ENCODE measurements at regions not wholly inside any gene's neighbourhood (a gene's known extent, or its start where the extent isn't known, plus 50 kb on each side); places are given as distances from the start of the nearest gene placed in this dataset.
A peak's percentile ranks its signal among the peaks of the same experiment; 100 is the strongest.

GRCh38 chr1:229751610-229752009 is 125.6 kb downstream of the URB2 start:
- in situ Hi-C loops (cut with HindIII; ENCODE audit: low sequenced_read_pairs) = no loop called here
- DNase-seq (ENCODE audit: low read depth) = no peak
- H3K4me3 ChIP-seq (ENCODE audit: low read depth, low read length) = no peak overlapping the region
- TF ChIP-seq CTCF (IDR thresholded peaks at IDR 0.05; ENCODE audit: low read depth, low read length, missing control alignments) = no peak

- no peak overlapping the region for H3K4me3 ChIP-seq (ENCODE audit: low read depth, low read length)
- in situ Hi-C loops (cut with HindIII; ENCODE audit: low sequenced_read_pairs) = no loop called here
- DNase-seq (ENCODE audit: low read depth) = no peak
- TF ChIP-seq CTCF (IDR thresholded peaks at IDR 0.05; ENCODE audit: low read depth, low read length, missing control alignments) = no peak
Observed at GRCh38 chr1:229752679-229753078, 126.6 kb downstream of the URB2 start.

- no peak for DNase-seq (ENCODE audit: low read depth)
- TF ChIP-seq CTCF (IDR thresholded peaks at IDR 0.05; ENCODE audit: low read depth, low read length, missing control alignments) = no peak
- in situ Hi-C loops (cut with HindIII; ENCODE audit: low sequenced_read_pairs) = no loop called here
- no peak overlapping the region for H3K4me3 ChIP-seq (ENCODE audit: low read depth, low read length)
Observed at GRCh38 chr1:229753764-229754551, 127.9 kb downstream of the URB2 start.

- no peak overlapping the region for H3K4me3 ChIP-seq (ENCODE audit: low read depth, low read length)
- in situ Hi-C loops (cut with HindIII; ENCODE audit: low sequenced_read_pairs) = no loop called here
- DNase-seq (ENCODE audit: low read depth) = peak; percentile 81
- no peak for TF ChIP-seq CTCF (IDR thresholded peaks at IDR 0.05; ENCODE audit: low read depth, low read length, missing control alignments)
Observed at GRCh38 chr1:229756666-229757065, 130.6 kb downstream of the URB2 start.

- DNase-seq (ENCODE audit: low read depth) = no peak
Observed at GRCh38 chr1:229757226-229757625, 131.2 kb downstream of the URB2 start.

More at GRCh38 chr1:229757226-229757625, 131.2 kb downstream of the URB2 start:
- in situ Hi-C loops (cut with HindIII; ENCODE audit: low sequenced_read_pairs) = no loop called here
- H3K4me3 ChIP-seq (ENCODE audit: low read depth, low read length) = no peak overlapping the region
- no peak for TF ChIP-seq CTCF (IDR thresholded peaks at IDR 0.05; ENCODE audit: low read depth, low read length, missing control alignments)
